HG03139 (cell line): ENCODE measurements at regions not wholly inside any gene's neighbourhood (a gene's known extent, or its start where the extent isn't known, plus 50 kb on each side); places are given as distances from the start of the nearest gene placed in this dataset.

ENCODE experiments used
- ATAC-seq: cut with Tn5 transposase; IDR thresholded peaks from one replicate; pipeline ENCODE4 v1.9.1; 2021; ENCODE audit not compliant: unreplicated experiment

- ATAC-seq, result no peak
Observed at GRCh38 chr7:49244543-49244942, 320.2 kb downstream of the CDC14C start.

GRCh38 chr7:49245062-49245461, 320.7 kb downstream of the CDC14C start:
- no peak for ATAC-seq

GRCh38 chr7:49247759-49248158, 323.4 kb downstream of the CDC14C start:
- ATAC-seq, result no peak

GRCh38 chr7:49255054-49255453, 330.7 kb downstream of the CDC14C start:
- ATAC-seq, result no peak

- no peak for ATAC-seq
Observed at GRCh38 chr7:49260538-49260937, 336.2 kb downstream of the CDC14C start.

- ATAC-seq, result no peak
Observed at GRCh38 chr7:49261928-49262327, 337.6 kb downstream of the CDC14C start.

GRCh38 chr7:49264530-49264929, 340.2 kb downstream of the CDC14C start:
- ATAC-seq, result no peak

GRCh38 chr7:49273897-49274296, 349.6 kb downstream of the CDC14C start:
- ATAC-seq, result no peak

GRCh38 chr7:49279891-49280290, 355.5 kb downstream of the CDC14C start:
- ATAC-seq, result no peak

GRCh38 chr7:49287653-49288052, 363.3 kb downstream of the CDC14C start:
- no peak for ATAC-seq

- ATAC-seq, result no peak
Observed at GRCh38 chr7:49294611-49295010, 370.3 kb downstream of the CDC14C start.

- ATAC-seq, result no peak
Observed at GRCh38 chr7:49295146-49295545, 370.8 kb downstream of the CDC14C start.

- ATAC-seq, result no peak
Observed at GRCh38 chr7:49297958-49298357, 373.6 kb downstream of the CDC14C start.

GRCh38 chr7:49308787-49309186, 384.4 kb downstream of the CDC14C start:
- no peak for ATAC-seq

GRCh38 chr7:49320083-49320482, 395.7 kb downstream of the CDC14C start:
- no peak for ATAC-seq

GRCh38 chr7:49321843-49322242, 397.5 kb downstream of the CDC14C start:
- no peak for ATAC-seq

- no peak for ATAC-seq
Observed at GRCh38 chr7:49322476-49322875, 398.1 kb downstream of the CDC14C start.

- ATAC-seq, result no peak
Observed at GRCh38 chr7:49324040-49324439, 399.7 kb downstream of the CDC14C start.

GRCh38 chr7:49324707-49325106, 400.4 kb downstream of the CDC14C start:
- ATAC-seq, result no peak

GRCh38 chr7:49325571-49325970, 401.2 kb downstream of the CDC14C start:
- no peak for ATAC-seq

- ATAC-seq, result no peak
Observed at GRCh38 chr7:49327155-49327554, 402.8 kb downstream of the CDC14C start.

- no peak for ATAC-seq
Observed at GRCh38 chr7:49333180-49333881, 409.0 kb downstream of the CDC14C start.

GRCh38 chr7:49341849-49342248, 417.5 kb downstream of the CDC14C start:
- ATAC-seq, result no peak
